GM13976 (cell line): ENCODE measurements at regions not wholly inside any gene's neighbourhood (a gene's known extent, or its start where the extent isn't known, plus 50 kb on each side); places are given as distances from the start of the nearest gene placed in this dataset.

Experiments used
- DNase-seq: peaks from one replicate; pipeline ENCODE4 v3.0.0; 2012; ENCODE audit warnings: low spot score
- in situ Hi-C: fragments of 300-500 bp; cut with MboI; formaldehyde crosslinking; loops from one replicate; pipeline ENCODE4 v1.12.0; 2022; ENCODE audit warnings: low sequenced_read_pairs, mixed read lengths, inconsistent platforms; ENCODE audit not compliant: unreplicated experiment
- TF ChIP-seq, protein P1 (sequence below): IDR thresholded peaks from 2 replicates; pipeline ENCODE4 v1.5.1; 2012; ENCODE audit warnings: borderline replicate concordance, mild to moderate bottlenecking; ENCODE audit not compliant: insufficient read depth; ENCODE audit errors: extremely low read depth, missing control alignments, control extremely low read depth

DNA sequence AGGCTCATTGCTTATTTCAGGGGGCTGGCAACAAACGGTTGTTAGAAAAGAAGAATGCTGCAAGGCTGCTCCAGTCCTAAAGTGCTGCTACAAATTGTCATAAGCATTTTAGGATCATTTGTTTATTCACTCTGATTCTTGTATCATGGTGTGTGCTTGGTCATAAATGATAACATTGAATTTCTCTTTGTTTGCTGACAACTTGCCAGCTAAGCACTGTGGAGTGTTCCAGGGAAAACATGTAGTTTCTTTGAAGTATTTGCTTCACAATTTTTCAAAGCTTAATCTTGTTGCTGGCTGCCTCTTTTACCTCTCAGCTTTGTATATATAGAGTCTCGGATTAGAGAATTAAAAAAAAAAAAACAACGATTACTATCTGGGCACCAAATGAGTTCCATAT lies 263.0 kb downstream of the PHF14 start:
- TF ChIP-seq, protein P1, sequence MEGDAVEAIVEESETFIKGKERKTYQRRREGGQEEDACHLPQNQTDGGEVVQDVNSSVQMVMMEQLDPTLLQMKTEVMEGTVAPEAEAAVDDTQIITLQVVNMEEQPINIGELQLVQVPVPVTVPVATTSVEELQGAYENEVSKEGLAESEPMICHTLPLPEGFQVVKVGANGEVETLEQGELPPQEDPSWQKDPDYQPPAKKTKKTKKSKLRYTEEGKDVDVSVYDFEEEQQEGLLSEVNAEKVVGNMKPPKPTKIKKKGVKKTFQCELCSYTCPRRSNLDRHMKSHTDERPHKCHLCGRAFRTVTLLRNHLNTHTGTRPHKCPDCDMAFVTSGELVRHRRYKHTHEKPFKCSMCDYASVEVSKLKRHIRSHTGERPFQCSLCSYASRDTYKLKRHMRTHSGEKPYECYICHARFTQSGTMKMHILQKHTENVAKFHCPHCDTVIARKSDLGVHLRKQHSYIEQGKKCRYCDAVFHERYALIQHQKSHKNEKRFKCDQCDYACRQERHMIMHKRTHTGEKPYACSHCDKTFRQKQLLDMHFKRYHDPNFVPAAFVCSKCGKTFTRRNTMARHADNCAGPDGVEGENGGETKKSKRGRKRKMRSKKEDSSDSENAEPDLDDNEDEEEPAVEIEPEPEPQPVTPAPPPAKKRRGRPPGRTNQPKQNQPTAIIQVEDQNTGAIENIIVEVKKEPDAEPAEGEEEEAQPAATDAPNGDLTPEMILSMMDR: no peak
- DNase-seq: no peak
- in situ Hi-C loops: no loop called here

DNA sequence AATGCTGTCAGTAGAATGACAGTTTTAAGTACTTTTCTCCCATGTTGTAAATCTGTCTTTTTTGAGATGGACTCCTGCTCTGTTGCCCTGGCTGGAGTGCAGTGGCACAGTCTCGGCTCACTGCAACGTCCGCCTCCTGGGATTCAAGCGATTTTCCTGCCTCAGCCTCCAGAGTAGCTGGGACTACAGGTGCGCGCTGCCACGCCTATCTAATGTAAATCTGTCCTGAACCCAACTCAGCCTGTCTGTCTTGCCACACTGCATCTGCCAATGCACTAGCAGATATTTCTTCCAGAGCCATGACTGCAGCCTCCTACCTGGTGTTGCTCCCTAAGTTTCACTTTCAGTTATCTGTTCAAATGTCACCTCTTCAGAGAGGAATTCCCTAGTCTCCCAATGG lies 264.1 kb downstream of the PHF14 start:
- TF ChIP-seq, protein P1: peak; percentile 4
- DNase-seq: no peak
- in situ Hi-C loops: no loop called here

DNA sequence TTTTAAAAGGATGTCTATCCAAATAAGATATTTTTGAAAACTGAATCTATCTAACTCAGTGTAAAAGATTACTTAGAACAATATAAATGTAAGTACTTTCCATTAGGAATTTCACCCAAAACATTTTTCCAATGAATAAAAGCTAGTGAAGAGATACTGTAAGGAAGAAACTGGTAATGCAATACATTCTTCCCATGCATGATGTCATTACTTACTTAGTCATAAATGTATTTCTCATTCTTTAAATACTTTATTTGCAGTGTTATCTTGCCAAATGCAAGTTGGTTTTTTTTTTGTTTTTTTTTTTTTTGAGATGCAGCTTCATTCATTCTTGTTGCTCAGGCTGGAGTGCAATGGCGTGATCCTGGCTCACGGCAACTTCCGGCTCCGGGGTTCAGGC lies 265.6 kb downstream of the PHF14 start:
- TF ChIP-seq, protein P1: no peak
- in situ Hi-C loops: no loop called here
- DNase-seq: no peak

DNA sequence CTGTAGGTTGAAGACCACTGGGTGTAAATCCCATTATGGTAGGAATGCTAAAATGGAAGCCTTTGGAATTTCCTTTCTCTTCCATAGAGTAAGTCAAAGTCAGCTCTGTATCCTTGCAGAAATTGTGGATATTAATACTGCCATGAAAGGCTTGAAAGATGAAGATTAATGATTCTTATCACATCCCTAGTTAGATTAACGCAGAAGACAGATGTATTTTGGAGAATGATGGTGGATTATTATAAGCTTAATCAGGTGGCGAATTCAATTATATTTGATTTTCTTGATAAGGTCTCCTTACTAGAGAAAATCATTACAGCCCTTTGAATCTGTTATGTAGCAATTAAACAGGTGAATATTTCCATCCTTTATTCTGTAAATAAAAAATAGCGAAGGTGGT lies 270.1 kb downstream of the PHF14 start:
- no peak for DNase-seq
- TF ChIP-seq, protein P1: no peak
- in situ Hi-C loops: no loop called here

DNA sequence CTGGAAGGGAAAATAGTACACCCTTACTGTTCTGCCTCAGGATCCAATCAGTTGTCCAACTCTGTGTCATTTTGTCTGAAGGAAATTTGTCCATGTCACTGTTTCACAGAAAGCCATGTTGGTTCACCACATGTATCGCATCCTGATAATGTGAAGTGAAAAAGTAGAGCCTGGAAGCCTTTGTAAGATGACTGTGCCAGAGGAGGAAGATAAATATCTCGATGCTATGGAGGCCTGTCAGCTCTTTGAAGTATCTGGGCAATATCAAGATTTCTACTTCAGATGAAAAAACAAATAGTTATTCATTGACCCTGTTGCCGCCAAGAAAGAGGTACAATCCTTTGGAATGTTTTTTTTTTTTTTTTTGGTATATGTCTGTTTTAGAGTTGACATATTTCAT lies 270.5 kb downstream of the PHF14 start:
- DNase-seq: no peak
- in situ Hi-C loops: no loop called here
- TF ChIP-seq, protein P1: no peak

DNA sequence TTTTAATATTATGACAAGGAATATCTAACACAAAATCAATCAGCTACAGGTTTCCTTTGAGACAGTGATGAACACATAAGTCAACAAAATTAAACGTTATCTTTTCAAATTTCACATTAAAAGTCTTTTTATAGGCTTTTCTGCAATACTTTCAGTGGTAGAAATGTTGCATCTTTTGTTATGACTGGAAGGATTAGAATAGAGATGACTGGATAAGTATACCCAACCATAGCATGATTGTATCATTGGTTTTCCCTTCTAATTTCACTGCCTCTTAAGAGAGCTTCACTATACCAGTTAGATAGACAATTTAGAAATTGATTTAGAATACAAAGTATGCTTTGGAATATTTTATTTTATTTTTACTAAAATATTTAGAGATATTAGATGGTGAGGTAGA lies 273.9 kb downstream of the PHF14 start:
- in situ Hi-C loops: no loop called here
- no peak for DNase-seq
- TF ChIP-seq, protein P1: no peak

DNA sequence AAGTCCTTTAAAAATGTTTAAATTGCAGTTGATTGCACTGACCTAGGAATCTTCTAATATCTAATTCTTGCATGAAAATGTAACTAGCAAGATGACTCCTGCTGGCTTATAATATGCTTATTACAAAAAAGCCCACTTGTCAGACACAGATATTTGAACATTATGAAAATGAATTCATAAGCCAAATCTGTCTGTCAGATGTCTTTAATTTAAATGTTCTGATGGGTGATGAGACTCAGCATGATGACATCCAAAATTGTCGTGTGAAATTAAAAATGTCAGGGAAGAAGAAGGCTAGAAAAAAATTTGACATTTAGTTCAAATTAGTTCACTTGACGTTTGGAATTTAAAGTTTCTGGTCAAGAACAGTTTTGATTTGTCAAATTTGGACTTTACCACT lies 277.8 kb downstream of the PHF14 start:
- DNase-seq: no peak
- TF ChIP-seq, protein P1: no peak
- in situ Hi-C loops: no loop called here
